GM18951 (cell line): ENCODE measurements at regions not wholly inside any gene's neighbourhood (a gene's known extent, or its start where the extent isn't known, plus 50 kb on each side); places are given as distances from the start of the nearest gene placed in this dataset.

ENCODE experiments used
- POLR2A ChIP-seq: IDR thresholded peaks from 4 replicates; pipeline ENCODE4 v1.6.1; 2011; ENCODE audit warnings: mild to moderate bottlenecking; ENCODE audit not compliant: insufficient read length, insufficient read depth; ENCODE audit errors: extremely low read depth
- in situ Hi-C: fragments of 300-500 bp; cut with MboI; formaldehyde crosslinking; loops from one replicate; pipeline ENCODE4 v1.12.0; 2022; ENCODE audit warnings: low sequenced_read_pairs, mixed read lengths, inconsistent platforms; ENCODE audit not compliant: unreplicated experiment

DNA sequence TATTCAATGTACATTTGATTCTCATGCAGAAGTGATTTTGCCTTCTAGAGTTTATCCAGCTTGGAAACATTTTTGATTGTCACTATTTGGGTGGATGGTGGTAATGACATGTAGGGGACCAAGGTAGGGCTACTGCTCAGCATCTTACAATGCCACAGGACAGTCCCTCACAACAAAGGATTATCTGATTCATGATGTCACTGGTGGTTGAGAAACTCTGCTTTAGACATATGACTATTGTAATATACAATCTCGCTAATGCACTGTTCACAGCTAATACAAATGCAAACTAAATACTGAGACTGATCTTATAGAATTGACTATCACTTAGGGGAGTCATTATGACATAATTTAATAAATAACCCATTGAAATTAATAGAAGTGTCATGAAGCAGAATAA lies 60.4 kb upstream of the BTG1 start:
- no peak for TF ChIP-seq POLR2A
- in situ Hi-C loops: no loop called here

DNA sequence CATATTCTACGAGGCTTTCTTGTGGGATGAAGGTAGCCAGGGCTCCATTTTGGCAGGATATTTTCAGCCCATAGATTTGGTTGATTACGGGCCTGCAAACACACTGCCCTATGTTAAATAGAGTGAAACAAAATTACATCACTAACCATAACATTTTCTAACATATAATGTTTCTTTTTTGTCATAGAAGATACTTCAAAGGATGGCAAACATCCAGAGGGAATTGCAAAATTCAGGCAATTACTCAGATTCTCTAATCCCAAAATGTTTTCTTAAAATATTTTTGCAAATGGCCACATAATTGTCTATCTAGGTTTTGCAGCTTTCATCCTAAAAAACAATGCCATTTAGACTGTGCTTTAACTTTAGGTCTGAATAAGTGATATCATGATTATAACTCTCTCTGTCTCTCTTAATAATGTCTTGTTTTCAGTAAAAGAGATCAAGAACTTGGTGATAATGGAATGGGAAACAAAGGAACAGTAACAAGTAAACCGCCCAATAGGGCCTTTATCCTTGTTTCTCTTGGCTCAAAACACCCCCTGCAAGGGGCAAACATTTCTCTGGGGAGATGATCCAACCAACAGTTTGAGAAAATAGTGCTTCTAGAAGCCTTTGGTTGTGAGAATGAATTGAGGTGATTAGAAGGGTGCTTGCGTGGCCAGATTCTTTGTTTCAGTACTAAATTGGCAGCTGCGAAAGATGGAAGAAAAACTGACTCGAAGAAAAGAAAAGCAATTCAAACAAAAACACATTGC lies 54.4 kb upstream of the BTG1 start:
- TF ChIP-seq POLR2A: no peak
- in situ Hi-C loops: no loop called here

DNA sequence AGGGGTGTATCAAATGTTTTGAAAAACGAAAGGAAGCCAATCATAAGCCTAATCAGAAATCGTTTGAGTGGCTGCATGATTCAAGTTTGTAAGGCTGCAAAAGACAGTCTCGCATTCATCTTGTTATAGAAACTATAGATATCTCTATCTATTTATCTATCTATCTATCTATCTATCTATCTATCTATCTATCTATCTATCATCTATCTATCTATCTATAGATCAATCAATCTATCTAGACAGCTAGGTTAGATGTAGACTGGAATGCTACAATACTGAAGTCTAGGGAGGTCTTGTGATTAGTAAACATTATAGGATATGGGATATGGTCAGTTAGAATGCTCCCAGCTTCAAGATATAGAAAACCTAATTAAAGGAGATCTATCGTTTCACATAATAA lies 52.2 kb upstream of the BTG1 start:
- in situ Hi-C loops: no loop called here
- no peak for TF ChIP-seq POLR2A

DNA sequence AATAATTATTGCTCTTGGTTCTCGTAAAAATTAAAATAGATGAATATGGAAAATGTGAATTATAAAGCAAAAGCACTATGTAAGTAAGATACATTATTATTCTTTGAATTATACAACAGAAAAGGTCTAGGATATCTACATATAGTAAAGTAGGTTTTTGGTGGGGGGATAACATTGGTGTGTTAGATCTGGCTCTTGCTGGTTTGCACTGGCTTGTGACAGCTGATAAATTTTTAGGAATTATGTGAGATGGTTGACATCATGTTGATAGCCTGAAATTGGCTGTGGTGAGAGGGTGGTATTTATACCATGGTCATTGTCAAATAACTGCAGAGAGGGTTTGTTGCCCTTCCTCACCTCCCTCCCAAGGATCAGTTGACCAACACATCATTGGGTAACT lies 50.7 kb upstream of the BTG1 start:
- in situ Hi-C loops: no loop called here
- no peak for TF ChIP-seq POLR2A
